HFFc6 (cell line): ENCODE measurements at regions not wholly inside any gene's neighbourhood (a gene's known extent, or its start where the extent isn't known, plus 50 kb on each side); places are given as distances from the start of the nearest gene placed in this dataset.
"Not testable (repeated sequence)": the region's sequence is repeated elsewhere in the genome, so short reads cannot be mapped to it uniquely, and the experiment has no call there.

Experiments used
- DNase-seq: peaks from one replicate; pipeline ENCODE4 v3.0.0-alpha.2; 2018
- H3K27ac Mint-ChIP-seq: 2 replicates; pipeline ENCODE4 v1.8.0; 2020; ENCODE audit warnings: mild to moderate bottlenecking, mixed read lengths
- H3K27me3 Mint-ChIP-seq: 2 replicates; pipeline ENCODE4 v1.8.0; 2021; ENCODE audit warnings: mild to moderate bottlenecking, moderate library complexity, mixed read lengths; ENCODE audit not compliant: insufficient read depth
- H3K36me3 Mint-ChIP-seq: 2 replicates; pipeline ENCODE4 v1.8.0; 2021; ENCODE audit warnings: low read depth, mixed read lengths
- H3K4me1 Mint-ChIP-seq: 2 replicates; pipeline ENCODE4 v1.8.0; 2020; ENCODE audit warnings: low read depth, mixed read lengths
- H3K4me3 Mint-ChIP-seq: 2 replicates; pipeline ENCODE4 v1.8.0; 2020; ENCODE audit warnings: mild to moderate bottlenecking, moderate library complexity, mixed read lengths
- H3K9me3 Mint-ChIP-seq: 2 replicates; pipeline ENCODE4 v1.8.0; 2020; ENCODE audit warnings: mild to moderate bottlenecking, mixed read lengths
- CTCF ChIP-seq: fragments of 200-600 bp; sonication (generic); IDR thresholded peaks from 2 replicates; pipeline ENCODE4 v1.5.0; 2021; ENCODE audit warnings: antibody characterized with exemption, mild to moderate bottlenecking

GRCh38 chr16:88197481-88198456 is 185.0 kb upstream of the ZNF469 start:
- Mint-ChIP-seq H3K27ac (no peak overlapping the region), H3K27me3 (peaks cover 5% of the 10 kb centered on the region), H3K4me1 (peaks cover 13% of the 10 kb centered on the region), H3K9me3 (peaks cover under 1% of the 10 kb centered on the region; the same call in 1 of the 2 replicates), H3K4me3 (no peak overlapping the region), H3K36me3 (peaks cover under 1% of the 10 kb centered on the region; the same call in 1 of the 2 replicates)
- no peak for TF ChIP-seq CTCF
- DNase-seq = no peak

- H3K4me1 Mint-ChIP-seq = peaks cover 13% of the 10 kb centered on the region
- DNase-seq, H3K36me3 Mint-ChIP-seq, H3K27ac Mint-ChIP-seq, H3K4me3 Mint-ChIP-seq, H3K27me3 Mint-ChIP-seq, H3K9me3 Mint-ChIP-seq: not testable (repeated sequence)
Observed at GRCh38 chr16:88198457-88199295, 184.1 kb upstream of the ZNF469 start.

- DNase-seq, H3K27me3 Mint-ChIP-seq, H3K4me1 Mint-ChIP-seq, H3K36me3 Mint-ChIP-seq, H3K9me3 Mint-ChIP-seq, H3K4me3 Mint-ChIP-seq, H3K27ac Mint-ChIP-seq: not testable (repeated sequence)
Observed at GRCh38 chr16:88199296-88200153, 183.2 kb upstream of the ZNF469 start.

- DNase-seq, H3K4me1 Mint-ChIP-seq, H3K27me3 Mint-ChIP-seq, H3K9me3 Mint-ChIP-seq, H3K27ac Mint-ChIP-seq, H3K4me3 Mint-ChIP-seq, H3K36me3 Mint-ChIP-seq: not testable (repeated sequence)
Observed at GRCh38 chr16:88200154-88200895, 182.4 kb upstream of the ZNF469 start.

GRCh38 chr16:88200896-88201185 is 181.9 kb upstream of the ZNF469 start:
- H3K36me3 Mint-ChIP-seq = no peaks in the 10 kb centered on the region
- H3K4me3 Mint-ChIP-seq = no peak overlapping the region
- H3K27ac Mint-ChIP-seq = no peak overlapping the region
- no peaks in the 10 kb centered on the region for H3K4me1 Mint-ChIP-seq
- no peak for TF ChIP-seq CTCF
- H3K27me3 Mint-ChIP-seq = peaks cover 8% of the 10 kb centered on the region
- no peaks in the 10 kb centered on the region for H3K9me3 Mint-ChIP-seq
- no peak for DNase-seq

GRCh38 chr16:88201611-88202010 is 181.1 kb upstream of the ZNF469 start:
- not testable (repeated sequence) for DNase-seq, H3K9me3 Mint-ChIP-seq, H3K4me1 Mint-ChIP-seq, H3K27ac Mint-ChIP-seq, H3K4me3 Mint-ChIP-seq, H3K27me3 Mint-ChIP-seq, H3K36me3 Mint-ChIP-seq
